ENCODE measurements at regions not wholly inside any gene's neighbourhood (a gene's known extent, or its start where the extent isn't known, plus 50 kb on each side); places are given as distances from the start of the nearest gene placed in this dataset.

DNA sequence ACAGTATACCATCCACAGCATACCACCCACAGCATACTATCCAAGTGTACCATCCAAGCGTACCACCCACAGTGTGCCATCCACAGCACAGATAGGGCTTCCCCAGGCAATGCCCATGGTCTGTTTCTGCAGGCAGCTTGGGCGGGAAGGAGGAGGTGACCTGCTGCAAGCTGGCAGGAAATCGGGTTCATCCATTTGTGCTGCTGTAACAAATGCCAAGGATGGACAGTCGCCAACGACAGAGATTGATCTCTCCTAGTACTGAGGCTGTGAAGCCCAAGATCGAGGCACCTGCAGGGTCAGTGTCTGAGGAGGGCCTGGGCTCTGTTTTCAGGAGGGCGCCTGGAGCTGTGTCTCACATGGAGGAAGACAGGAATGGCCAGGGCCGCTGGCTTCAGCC, 93.6 kb upstream of the SNTG2 start (continued):
- TF ChIP-seq, protein P1, sequence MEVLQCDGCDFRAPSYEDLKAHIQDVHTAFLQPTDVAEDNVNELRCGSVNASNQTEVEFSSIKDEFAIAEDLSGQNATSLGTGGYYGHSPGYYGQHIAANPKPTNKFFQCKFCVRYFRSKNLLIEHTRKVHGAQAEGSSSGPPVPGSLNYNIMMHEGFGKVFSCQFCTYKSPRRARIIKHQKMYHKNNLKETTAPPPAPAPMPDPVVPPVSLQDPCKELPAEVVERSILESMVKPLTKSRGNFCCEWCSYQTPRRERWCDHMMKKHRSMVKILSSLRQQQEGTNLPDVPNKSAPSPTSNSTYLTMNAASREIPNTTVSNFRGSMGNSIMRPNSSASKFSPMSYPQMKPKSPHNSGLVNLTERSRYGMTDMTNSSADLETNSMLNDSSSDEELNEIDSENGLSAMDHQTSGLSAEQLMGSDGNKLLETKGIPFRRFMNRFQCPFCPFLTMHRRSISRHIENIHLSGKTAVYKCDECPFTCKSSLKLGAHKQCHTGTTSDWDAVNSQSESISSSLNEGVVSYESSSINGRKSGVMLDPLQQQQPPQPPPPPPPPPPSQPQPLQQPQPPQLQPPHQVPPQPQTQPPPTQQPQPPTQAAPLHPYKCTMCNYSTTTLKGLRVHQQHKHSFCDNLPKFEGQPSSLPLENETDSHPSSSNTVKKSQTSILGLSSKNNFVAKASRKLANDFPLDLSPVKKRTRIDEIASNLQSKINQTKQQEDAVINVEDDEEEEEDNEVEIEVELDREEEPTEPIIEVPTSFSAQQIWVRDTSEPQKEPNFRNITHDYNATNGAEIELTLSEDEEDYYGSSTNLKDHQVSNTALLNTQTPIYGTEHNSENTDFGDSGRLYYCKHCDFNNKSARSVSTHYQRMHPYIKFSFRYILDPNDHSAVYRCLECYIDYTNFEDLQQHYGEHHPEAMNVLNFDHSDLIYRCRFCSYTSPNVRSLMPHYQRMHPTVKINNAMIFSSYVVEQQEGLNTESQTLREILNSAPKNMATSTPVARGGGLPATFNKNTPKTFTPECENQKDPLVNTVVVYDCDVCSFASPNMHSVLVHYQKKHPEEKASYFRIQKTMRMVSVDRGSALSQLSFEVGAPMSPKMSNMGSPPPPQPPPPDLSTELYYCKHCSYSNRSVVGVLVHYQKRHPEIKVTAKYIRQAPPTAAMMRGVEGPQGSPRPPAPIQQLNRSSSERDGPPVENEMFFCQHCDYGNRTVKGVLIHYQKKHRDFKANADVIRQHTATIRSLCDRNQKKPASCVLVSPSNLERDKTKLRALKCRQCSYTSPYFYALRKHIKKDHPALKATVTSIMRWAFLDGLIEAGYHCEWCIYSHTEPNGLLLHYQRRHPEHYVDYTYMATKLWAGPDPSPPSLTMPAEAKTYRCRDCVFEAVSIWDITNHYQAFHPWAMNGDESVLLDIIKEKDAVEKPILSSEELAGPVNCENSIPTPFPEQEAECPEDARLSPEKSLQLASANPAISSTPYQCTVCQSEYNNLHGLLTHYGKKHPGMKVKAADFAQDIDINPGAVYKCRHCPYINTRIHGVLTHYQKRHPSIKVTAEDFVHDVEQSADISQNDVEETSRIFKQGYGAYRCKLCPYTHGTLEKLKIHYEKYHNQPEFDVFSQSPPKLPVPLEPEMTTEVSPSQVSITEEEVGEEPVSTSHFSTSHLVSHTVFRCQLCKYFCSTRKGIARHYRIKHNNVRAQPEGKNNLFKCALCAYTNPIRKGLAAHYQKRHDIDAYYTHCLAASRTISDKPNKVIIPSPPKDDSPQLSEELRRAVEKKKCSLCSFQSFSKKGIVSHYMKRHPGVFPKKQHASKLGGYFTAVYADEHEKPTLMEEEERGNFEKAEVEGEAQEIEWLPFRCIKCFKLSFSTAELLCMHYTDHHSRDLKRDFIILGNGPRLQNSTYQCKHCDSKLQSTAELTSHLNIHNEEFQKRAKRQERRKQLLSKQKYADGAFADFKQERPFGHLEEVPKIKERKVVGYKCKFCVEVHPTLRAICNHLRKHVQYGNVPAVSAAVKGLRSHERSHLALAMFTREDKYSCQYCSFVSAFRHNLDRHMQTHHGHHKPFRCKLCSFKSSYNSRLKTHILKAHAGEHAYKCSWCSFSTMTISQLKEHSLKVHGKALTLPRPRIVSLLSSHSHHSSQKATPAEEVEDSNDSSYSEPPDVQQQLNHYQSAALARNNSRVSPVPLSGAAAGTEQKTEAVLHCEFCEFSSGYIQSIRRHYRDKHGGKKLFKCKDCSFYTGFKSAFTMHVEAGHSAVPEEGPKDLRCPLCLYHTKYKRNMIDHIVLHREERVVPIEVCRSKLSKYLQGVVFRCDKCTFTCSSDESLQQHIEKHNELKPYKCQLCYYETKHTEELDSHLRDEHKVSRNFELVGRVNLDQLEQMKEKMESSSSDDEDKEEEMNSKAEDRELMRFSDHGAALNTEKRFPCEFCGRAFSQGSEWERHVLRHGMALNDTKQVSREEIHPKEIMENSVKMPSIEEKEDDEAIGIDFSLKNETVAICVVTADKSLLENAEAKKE (CRISPR knock-in tag; IDR thresholded peaks at IDR 0.05) = no peak
- TF ChIP-seq POLR2AphosphoS5 (IDR thresholded peaks at IDR 0.05; ENCODE audit: low read depth) = no peak
- TF ChIP-seq, protein P2, sequence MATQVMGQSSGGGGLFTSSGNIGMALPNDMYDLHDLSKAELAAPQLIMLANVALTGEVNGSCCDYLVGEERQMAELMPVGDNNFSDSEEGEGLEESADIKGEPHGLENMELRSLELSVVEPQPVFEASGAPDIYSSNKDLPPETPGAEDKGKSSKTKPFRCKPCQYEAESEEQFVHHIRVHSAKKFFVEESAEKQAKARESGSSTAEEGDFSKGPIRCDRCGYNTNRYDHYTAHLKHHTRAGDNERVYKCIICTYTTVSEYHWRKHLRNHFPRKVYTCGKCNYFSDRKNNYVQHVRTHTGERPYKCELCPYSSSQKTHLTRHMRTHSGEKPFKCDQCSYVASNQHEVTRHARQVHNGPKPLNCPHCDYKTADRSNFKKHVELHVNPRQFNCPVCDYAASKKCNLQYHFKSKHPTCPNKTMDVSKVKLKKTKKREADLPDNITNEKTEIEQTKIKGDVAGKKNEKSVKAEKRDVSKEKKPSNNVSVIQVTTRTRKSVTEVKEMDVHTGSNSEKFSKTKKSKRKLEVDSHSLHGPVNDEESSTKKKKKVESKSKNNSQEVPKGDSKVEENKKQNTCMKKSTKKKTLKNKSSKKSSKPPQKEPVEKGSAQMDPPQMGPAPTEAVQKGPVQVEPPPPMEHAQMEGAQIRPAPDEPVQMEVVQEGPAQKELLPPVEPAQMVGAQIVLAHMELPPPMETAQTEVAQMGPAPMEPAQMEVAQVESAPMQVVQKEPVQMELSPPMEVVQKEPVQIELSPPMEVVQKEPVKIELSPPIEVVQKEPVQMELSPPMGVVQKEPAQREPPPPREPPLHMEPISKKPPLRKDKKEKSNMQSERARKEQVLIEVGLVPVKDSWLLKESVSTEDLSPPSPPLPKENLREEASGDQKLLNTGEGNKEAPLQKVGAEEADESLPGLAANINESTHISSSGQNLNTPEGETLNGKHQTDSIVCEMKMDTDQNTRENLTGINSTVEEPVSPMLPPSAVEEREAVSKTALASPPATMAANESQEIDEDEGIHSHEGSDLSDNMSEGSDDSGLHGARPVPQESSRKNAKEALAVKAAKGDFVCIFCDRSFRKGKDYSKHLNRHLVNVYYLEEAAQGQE (IDR thresholded peaks at IDR 0.05; ENCODE audit: unreplicated experiment) = no peak
- TF ChIP-seq CREB1 (CRISPR knock-in tag; IDR thresholded peaks at IDR 0.05; ENCODE audit: low read depth) = no peak
- TF ChIP-seq ZNF114 (CRISPR knock-in tag; IDR thresholded peaks at IDR 0.05) = no peak
- TF ChIP-seq, protein P3, sequence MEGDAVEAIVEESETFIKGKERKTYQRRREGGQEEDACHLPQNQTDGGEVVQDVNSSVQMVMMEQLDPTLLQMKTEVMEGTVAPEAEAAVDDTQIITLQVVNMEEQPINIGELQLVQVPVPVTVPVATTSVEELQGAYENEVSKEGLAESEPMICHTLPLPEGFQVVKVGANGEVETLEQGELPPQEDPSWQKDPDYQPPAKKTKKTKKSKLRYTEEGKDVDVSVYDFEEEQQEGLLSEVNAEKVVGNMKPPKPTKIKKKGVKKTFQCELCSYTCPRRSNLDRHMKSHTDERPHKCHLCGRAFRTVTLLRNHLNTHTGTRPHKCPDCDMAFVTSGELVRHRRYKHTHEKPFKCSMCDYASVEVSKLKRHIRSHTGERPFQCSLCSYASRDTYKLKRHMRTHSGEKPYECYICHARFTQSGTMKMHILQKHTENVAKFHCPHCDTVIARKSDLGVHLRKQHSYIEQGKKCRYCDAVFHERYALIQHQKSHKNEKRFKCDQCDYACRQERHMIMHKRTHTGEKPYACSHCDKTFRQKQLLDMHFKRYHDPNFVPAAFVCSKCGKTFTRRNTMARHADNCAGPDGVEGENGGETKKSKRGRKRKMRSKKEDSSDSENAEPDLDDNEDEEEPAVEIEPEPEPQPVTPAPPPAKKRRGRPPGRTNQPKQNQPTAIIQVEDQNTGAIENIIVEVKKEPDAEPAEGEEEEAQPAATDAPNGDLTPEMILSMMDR (conservative IDR thresholded peaks at IDR 0.05; ENCODE audit: low read depth in 2 of 2) = no peak
- TF ChIP-seq JUNB (IDR thresholded peaks at IDR 0.05; ENCODE audit: unreplicated experiment) = no peak
- TF ChIP-seq ZNF331 (CRISPR knock-in tag; IDR thresholded peaks at IDR 0.05; ENCODE audit: low read depth) = no peak
- no peak for TF ChIP-seq EZH2 (IDR thresholded peaks at IDR 0.05; ENCODE audit: low read depth, unreplicated experiment)

Data from GM23338 (cell line).